Heart left ventricle (tissue), 16 donors: ENCODE measurements at regions not wholly inside any gene's neighbourhood (a gene's known extent, or its start where the extent isn't known, plus 50 kb on each side); places are given as distances from the start of the nearest gene placed in this dataset.

Source experiments
- ATAC-seq, 4 donors: fragments of 200-7000 bp; cut with Tn5 transposase; one replicate each; pipeline ENCODE4 v1.9.1; 2020 to 2022; ENCODE audit warnings: moderate library complexity in 4 of 4, mild to moderate bottlenecking in 3 of 4, moderate number of reproducible peaks in 1 of 4
- DNase-seq, 5 donors: peaks; one replicate each; pipeline ENCODE4 v3.0.0-alpha.2; 2020
- H3K27ac ChIP-seq, 12 donors: fragments of 200-600 bp; sonication (generic) in 4 of 12; one replicate each; pipeline versions ENCODE4 v1.5.0 to v1.8.0; 2016 to 2022; ENCODE audit warnings: mild to moderate bottlenecking in 2 of 12
- H3K27me3 ChIP-seq, 9 donors: fragments of 200-600 bp; sonication (generic) in 2 of 9; one replicate each; pipeline versions ENCODE4 v1.5.1 to v1.8.0; 2016 to 2022; ENCODE audit warnings: mild to moderate bottlenecking in 3 of 9
- H3K36me3 ChIP-seq, 9 donors: fragments of 200-600 bp; sonication (generic) in 2 of 9; one replicate each; pipeline versions ENCODE4 v1.5.0 to v1.8.0; 2018 to 2022; ENCODE audit warnings: mild to moderate bottlenecking in 2 of 9
- H3K4me1 ChIP-seq, 12 donors: fragments of 200-600 bp; sonication (generic) in 4 of 12; one replicate each; pipeline versions ENCODE4 v1.5.0 to v1.8.0; 2016 to 2022; ENCODE audit warnings: mild to moderate bottlenecking in 3 of 12
- H3K4me3 ChIP-seq, 12 donors: fragments of 200-600 bp; sonication (generic) in 4 of 12; one replicate each; pipeline versions ENCODE4 v1.5.0 to v1.8.0; 2017 to 2022; ENCODE audit warnings: mild to moderate bottlenecking in 9 of 12, moderate library complexity in 4 of 12
- H3K9me3 ChIP-seq, 12 donors: fragments of 200-600 bp; sonication (generic) in 4 of 12; one replicate each; pipeline versions ENCODE4 v1.5.0 to v1.8.0; 2016 to 2022; ENCODE audit warnings: mild to moderate bottlenecking in 1 of 12
- POLR2A ChIP-seq, 2 donors: fragments of 450-650 bp; IDR thresholded peaks; one replicate each; pipeline ENCODE4 v1.6.1; 2017; ENCODE audit warnings: antibody characterized with exemption in 2 of 2, mild to moderate bottlenecking in 2 of 2, moderate library complexity in 2 of 2
- WGBS, 4 donors: extraction: QIAGEN DNeasy Blood & Tissue Kit in 2 of 4; methylation state at CpG; one replicate each; pipeline versions ENCODE4 v1.1.5 to v1.1.7; 2013 to 2018; 5-methylcytosine and 5-hydroxymethylcytosine counted together
- intact Hi-C, 10 donors: fragments of 100-400 bp; cut with DNase I; formaldehyde crosslinking; loops; one replicate each; pipeline versions ENCODE4 v1.11.1 to v1.14.2; 2022
- TF ChIP-seq, protein P1 (sequence below), 12 donors: fragments of 200-600 bp; sonication (generic) in 4 of 12; IDR thresholded peaks; one replicate each; pipeline versions ENCODE4 v1.5.0 to v1.8.0; 2018 to 2022; ENCODE audit warnings: antibody characterized with exemption in 12 of 12, mild to moderate bottlenecking in 5 of 12
- donor health status: ischemic (EF 13 %, LVEDD 7.1; RV severe dilation, severe dysfunction).
- donor health status: healthy with polysubstance abuse.
- donor health status: DM: no; HTN: yes; CAD: no.
- donor health status: DM: no; HTN: no; CAD: no.
- donor health status: ischemic (EF 25% LVEDD 6.9; RV normal size, moderate dysfunction).
- donor health status: ischemic (EF 25% LVEDD 5.7; RV mildly dilated, moderate dysfunction).
- donor health status: healthy.
- donor health status: DM: yes; HTN: yes; CAD: no.
- donor health status: ischemic (EF 35%, LVEDD 5.7; RV mildly dilated, moderate dysfunction).
- donor health status: nonischemic (EF 11% LVEDD 7.7; RV severe dilation, severe dysfunction).
- donor health status: DM: yes; HTN: yes; CAD: no.
- donor health status: PGD.
- donor health status: ischemic (EF 29% LVEDD 5.4; RV normal size, mild dysfunction).
- donor health status: nonischemic (EF 23%, LVEDD 6.1; RV moderate dilation, normal function).

DNA sequence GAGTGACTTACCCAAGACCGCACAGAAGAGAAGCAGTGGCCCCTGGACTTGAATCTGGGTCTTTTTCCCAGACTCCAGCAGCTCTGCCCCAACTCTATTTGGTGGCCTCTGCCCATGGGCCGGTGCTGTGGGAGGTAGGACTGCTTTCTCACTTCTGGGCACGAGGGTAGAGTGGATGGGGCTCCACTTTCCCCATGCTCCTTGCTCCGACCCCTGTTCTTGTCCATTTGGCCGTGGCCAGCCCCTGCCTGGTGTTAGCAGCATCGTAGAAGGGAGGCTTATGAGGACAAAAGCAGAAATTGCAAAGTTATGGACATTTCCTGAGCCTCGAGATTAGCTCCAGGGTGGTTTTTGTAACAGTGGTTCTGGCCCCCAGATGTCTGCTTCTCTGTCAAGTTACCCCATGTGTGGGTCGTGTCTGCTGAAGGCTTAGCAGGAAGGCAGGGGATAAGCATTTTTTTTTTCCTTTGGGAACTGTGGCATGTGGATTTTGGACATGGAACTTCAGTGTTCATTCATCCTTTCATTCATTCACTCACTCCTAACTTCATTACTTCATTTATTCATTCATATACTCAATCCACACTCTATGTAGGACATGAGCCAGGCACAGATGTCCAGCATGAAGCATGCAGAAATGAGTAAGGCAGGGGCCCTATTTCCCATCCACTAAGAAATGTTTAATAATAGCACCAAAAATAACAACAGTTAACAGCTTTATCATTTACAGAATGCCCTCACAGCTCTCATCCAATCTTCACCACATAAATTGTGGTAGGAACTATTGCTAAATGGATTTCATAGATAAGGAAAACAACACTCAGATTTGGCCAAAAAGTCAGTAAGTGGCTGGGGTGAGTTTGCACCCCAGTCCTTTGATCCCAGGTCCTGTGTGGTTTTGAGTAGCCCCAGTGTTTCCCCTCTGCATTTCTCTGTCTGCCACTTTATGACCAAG, 180.5 kb downstream of the OPA1 start:
- no peaks in the 10 kb centered on the region for H3K36me3 ChIP-seq
- ATAC-seq (no peak), DNase-seq (no peak)
- WGBS, 4 donors = 84 to 85% (median 84%) methylated on average over 8 of the region's 8 CpGs
- H3K4me3 ChIP-seq = no peak overlapping the region
- no peaks in the 10 kb centered on the region for H3K9me3 ChIP-seq
- intact Hi-C loops = loop anchor here in 1 of 10 donors (10.0 kb wide), 1 partner anchor 631 kb away; no protein-coding TSS in a partner anchor
- TF ChIP-seq, protein P1, sequence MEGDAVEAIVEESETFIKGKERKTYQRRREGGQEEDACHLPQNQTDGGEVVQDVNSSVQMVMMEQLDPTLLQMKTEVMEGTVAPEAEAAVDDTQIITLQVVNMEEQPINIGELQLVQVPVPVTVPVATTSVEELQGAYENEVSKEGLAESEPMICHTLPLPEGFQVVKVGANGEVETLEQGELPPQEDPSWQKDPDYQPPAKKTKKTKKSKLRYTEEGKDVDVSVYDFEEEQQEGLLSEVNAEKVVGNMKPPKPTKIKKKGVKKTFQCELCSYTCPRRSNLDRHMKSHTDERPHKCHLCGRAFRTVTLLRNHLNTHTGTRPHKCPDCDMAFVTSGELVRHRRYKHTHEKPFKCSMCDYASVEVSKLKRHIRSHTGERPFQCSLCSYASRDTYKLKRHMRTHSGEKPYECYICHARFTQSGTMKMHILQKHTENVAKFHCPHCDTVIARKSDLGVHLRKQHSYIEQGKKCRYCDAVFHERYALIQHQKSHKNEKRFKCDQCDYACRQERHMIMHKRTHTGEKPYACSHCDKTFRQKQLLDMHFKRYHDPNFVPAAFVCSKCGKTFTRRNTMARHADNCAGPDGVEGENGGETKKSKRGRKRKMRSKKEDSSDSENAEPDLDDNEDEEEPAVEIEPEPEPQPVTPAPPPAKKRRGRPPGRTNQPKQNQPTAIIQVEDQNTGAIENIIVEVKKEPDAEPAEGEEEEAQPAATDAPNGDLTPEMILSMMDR (IDR thresholded peaks at IDR 0.05) = no peak
- no peak for TF ChIP-seq POLR2A (IDR thresholded peaks at IDR 0.05)
- H3K27me3 ChIP-seq = peaks cover 0 to 48% (median 22%) of the 10 kb centered on the region in 9 donors
- no peak overlapping the region for H3K27ac ChIP-seq
- no peaks in the 10 kb centered on the region for H3K4me1 ChIP-seq

- no peaks in the 10 kb centered on the region for H3K9me3 ChIP-seq
- H3K27ac ChIP-seq = no peak overlapping the region
- TF ChIP-seq, protein P1 (IDR thresholded peaks at IDR 0.05) = no peak
- no peak for TF ChIP-seq POLR2A (IDR thresholded peaks at IDR 0.05)
- H3K27me3 ChIP-seq = peaks cover 0 to 57% (median 31%) of the 10 kb centered on the region in 9 donors
- 87 to 94% (median 90%) methylated on average over 7 of the region's 7 CpGs for WGBS, 4 donors
- DNase-seq = no peak
- no peak overlapping the region for H3K4me3 ChIP-seq
- intact Hi-C loops = loop anchor here in 1 of 10 donors (10.0 kb wide), 1 partner anchor 630 kb away; no protein-coding TSS in a partner anchor
- ATAC-seq = no peak
- H3K36me3 ChIP-seq = no peaks in the 10 kb centered on the region
- H3K4me1 ChIP-seq = no peaks in the 10 kb centered on the region
These were observed 181.4 kb downstream of the OPA1 start for GRCh38 chr3:193774272-193774915.

DNA sequence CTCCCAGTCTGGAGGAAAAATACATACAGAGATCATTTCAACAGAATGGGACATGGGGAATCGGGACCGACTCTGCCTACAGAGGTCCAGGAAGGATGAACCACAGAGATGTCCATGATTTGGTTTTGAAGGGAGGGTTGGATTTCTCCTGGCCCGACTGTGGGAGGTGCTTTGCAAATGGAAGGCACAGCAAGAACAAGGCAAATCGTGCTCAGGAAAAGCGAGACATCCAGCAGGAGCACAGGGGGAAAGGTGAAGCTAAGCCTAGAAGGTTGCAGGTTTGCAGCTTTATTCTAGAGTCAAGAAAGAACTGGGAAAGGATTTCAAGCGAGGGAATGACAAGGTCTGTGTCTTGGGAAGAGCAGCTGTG, 181.9 kb downstream of the OPA1 start:
- 91 to 95% (median 94%) methylated on average over 6 of the region's 6 CpGs for WGBS, 4 donors
- no peak overlapping the region for H3K4me3 ChIP-seq
- H3K27me3 ChIP-seq = peaks cover 0 to 58% (median 31%) of the 10 kb centered on the region in 9 donors
- H3K36me3 ChIP-seq = no peaks in the 10 kb centered on the region
- no peaks in the 10 kb centered on the region for H3K9me3 ChIP-seq
- intact Hi-C loops = loop anchor here in 1 of 10 donors (10.0 kb wide), 1 partner anchor 630 kb away; no protein-coding TSS in a partner anchor
- no peak for DNase-seq
- H3K4me1 ChIP-seq = no peaks in the 10 kb centered on the region
- TF ChIP-seq, protein P1 (IDR thresholded peaks at IDR 0.05) = no peak
- TF ChIP-seq POLR2A (IDR thresholded peaks at IDR 0.05) = no peak
- ATAC-seq = no peak
- H3K27ac ChIP-seq = no peak overlapping the region
